Tibial nerve (tissue), 4 donors: ENCODE measurements at regions not wholly inside any gene's neighbourhood (a gene's known extent, or its start where the extent isn't known, plus 50 kb on each side); places are given as distances from the start of the nearest gene placed in this dataset.
A peak's percentile ranks its signal among the peaks of the same experiment; 100 is the strongest.

Experiments
- DNase-seq, 2 donors: peaks; one replicate each; pipeline ENCODE4 v3.0.0-alpha.2; 2019; ENCODE audit warnings: low spot score in 2 of 2
- H3K27ac ChIP-seq, 4 donors: fragments of 200-600 bp; sonication (generic) in 3 of 4; one replicate each; pipeline ENCODE4 v1.5.1; 2017 to 2019; ENCODE audit warnings: mild to moderate bottlenecking in 1 of 4
- H3K27me3 ChIP-seq, 2 donors: fragments of 200-600 bp; sonication (generic) in 1 of 2; one replicate each; pipeline versions ENCODE4 v1.5.1 to v1.6.0; 2017 to 2019
- H3K36me3 ChIP-seq, 3 donors: fragments of 200-600 bp; sonication (generic); one replicate each; pipeline ENCODE4 v1.5.1; 2018 to 2019
- H3K4me1 ChIP-seq, 4 donors: fragments of 200-600 bp; sonication (generic) in 3 of 4; one replicate each; pipeline ENCODE4 v1.5.1; 2017 to 2019
- H3K4me3 ChIP-seq, 4 donors: fragments of 200-600 bp; sonication (generic) in 3 of 4; one replicate each; pipeline ENCODE4 v1.5.1; 2017 to 2019; ENCODE audit warnings: mild to moderate bottlenecking in 1 of 4, moderate library complexity in 1 of 4
- H3K9me3 ChIP-seq, 4 donors: fragments of 200-600 bp; sonication (generic) in 3 of 4; one replicate each; pipeline ENCODE4 v1.5.1; 2017 to 2019
- CTCF ChIP-seq, 5 experiments: fragments of 200-600 bp in 3 of 5; fragments of 450-650 bp in 2 of 5; sonication (generic) in 3 of 5; IDR thresholded peaks; one replicate each; pipeline ENCODE4 v1.5.1; 2016 to 2019; ENCODE audit warnings: antibody characterized with exemption in 5 of 5, mild to moderate bottlenecking in 3 of 5, moderate library complexity in 2 of 5
- EP300 ChIP-seq, 2 donors: sonication (generic); formaldehyde crosslinking; IDR thresholded peaks; one replicate each; pipeline ENCODE4 v1.6.1; 2017; ENCODE audit warnings: antibody characterized with exemption in 2 of 2, mild to moderate bottlenecking in 1 of 2
- POLR2A ChIP-seq, 2 donors: fragments of 450-650 bp; IDR thresholded peaks; one replicate each; pipeline ENCODE4 v1.6.1; 2017; ENCODE audit warnings: antibody characterized with exemption in 2 of 2, mild to moderate bottlenecking in 2 of 2, moderate library complexity in 2 of 2
- WGBS, 2 donors: methylation state at CpG; one replicate each; pipeline ENCODE4 v1.1.5; 2018; 5-methylcytosine and 5-hydroxymethylcytosine counted together

GRCh38 chr12:115815924-115816323, 461.6 kb downstream of the MED13L start:
- no peak for DNase-seq
- TF ChIP-seq POLR2A (IDR thresholded peaks at IDR 0.05): no peak
- TF ChIP-seq EP300 (IDR thresholded peaks at IDR 0.05): no peak
- TF ChIP-seq CTCF (IDR thresholded peaks at IDR 0.05): no peak
- H3K27me3 ChIP-seq: no peaks in the 10 kb centered on the region
- 83 to 93% methylated on average over 7 of the region's 7 CpGs for WGBS, 2 donors
- H3K9me3 ChIP-seq: peaks cover 0 to 10% (median 0%) of the 10 kb centered on the region in 4 donors
- no peaks in the 10 kb centered on the region for H3K36me3 ChIP-seq
- H3K27ac ChIP-seq: no peak overlapping the region
- H3K4me1 ChIP-seq: peaks cover 0 to 3% (median 0%) of the 10 kb centered on the region in 4 donors
- no peak overlapping the region for H3K4me3 ChIP-seq

- no peaks in the 10 kb centered on the region for H3K27me3 ChIP-seq
- WGBS, 2 donors: 63 to 73% methylated on average over 2 of the region's 2 CpGs
- no peak overlapping the region for H3K4me3 ChIP-seq
- peaks cover 0 to 10% (median 0%) of the 10 kb centered on the region in 4 donors for H3K9me3 ChIP-seq
- DNase-seq: no peak
- H3K27ac ChIP-seq: no peak overlapping the region
- TF ChIP-seq CTCF (IDR thresholded peaks at IDR 0.05): no peak
- TF ChIP-seq EP300 (IDR thresholded peaks at IDR 0.05): no peak
- no peak for TF ChIP-seq POLR2A (IDR thresholded peaks at IDR 0.05)
- H3K4me1 ChIP-seq: peaks cover 0 to 9% (median 0%) of the 10 kb centered on the region in 4 donors
- no peaks in the 10 kb centered on the region for H3K36me3 ChIP-seq
These were observed 464.2 kb downstream of the MED13L start for GRCh38 chr12:115813256-115813655.

- Histone ChIP-seq H3K27ac (no peak overlapping the region), H3K9me3 (peaks cover 0 to 10% (median 0%) of the 10 kb centered on the region in 4 donors), H3K4me1 (peaks cover 0 to 9% (median 0%) of the 10 kb centered on the region in 4 donors), H3K27me3 (no peaks in the 10 kb centered on the region), H3K4me3 (no peak overlapping the region), H3K36me3 (no peaks in the 10 kb centered on the region)
- no peak for DNase-seq
- TF ChIP-seq EP300 (IDR thresholded peaks at IDR 0.05) (peak in 1 of 2 donors; percentile 47), POLR2A (IDR thresholded peaks at IDR 0.05) (no peak), CTCF (IDR thresholded peaks at IDR 0.05) (no peak)
- WGBS, 2 donors: 38 to 53% methylated on average over 1 of the region's 1 CpG
These were observed 465.6 kb downstream of the MED13L start for GRCh38 chr12:115811929-115812328.

- Histone ChIP-seq H3K4me1 (peaks cover 0 to 9% (median 0%) of the 10 kb centered on the region in 4 donors), H3K27me3 (no peaks in the 10 kb centered on the region), H3K27ac (no peak overlapping the region), H3K4me3 (no peak overlapping the region), H3K9me3 (peaks cover 0 to 10% (median 0%) of the 10 kb centered on the region in 4 donors), H3K36me3 (no peaks in the 10 kb centered on the region)
- 59% methylated on average over 4 of the region's 4 CpGs for WGBS, 2 donors
- no peak for DNase-seq
- no peak for TF ChIP-seq EP300 (IDR thresholded peaks at IDR 0.05)
- no peak for TF ChIP-seq POLR2A (IDR thresholded peaks at IDR 0.05)
- TF ChIP-seq CTCF (IDR thresholded peaks at IDR 0.05): no peak
These were observed 466.4 kb downstream of the MED13L start for GRCh38 chr12:115811045-115811444.

GRCh38 chr12:115810122-115810901, 467.2 kb downstream of the MED13L start:
- no peak for TF ChIP-seq POLR2A (IDR thresholded peaks at IDR 0.05)
- no peak for TF ChIP-seq EP300 (IDR thresholded peaks at IDR 0.05)
- no peak for TF ChIP-seq CTCF (IDR thresholded peaks at IDR 0.05)
- no peak overlapping the region for H3K4me3 ChIP-seq
- H3K36me3 ChIP-seq: no peaks in the 10 kb centered on the region
- DNase-seq: no peak
- H3K27ac ChIP-seq: peak overlapping the region in 1 of 4 donors; percentile 10
- H3K9me3 ChIP-seq: peaks cover 0 to 10% (median 0%) of the 10 kb centered on the region in 4 donors
- peaks cover 0 to 9% (median 0%) of the 10 kb centered on the region in 4 donors for H3K4me1 ChIP-seq
- no peaks in the 10 kb centered on the region for H3K27me3 ChIP-seq
- 42 to 50% methylated on average over 13 of the region's 13 CpGs for WGBS, 2 donors
